ENCODE measurements at regions not wholly inside any gene's neighbourhood (a gene's known extent, or its start where the extent isn't known, plus 50 kb on each side); places are given as distances from the start of the nearest gene placed in this dataset.

DNA sequence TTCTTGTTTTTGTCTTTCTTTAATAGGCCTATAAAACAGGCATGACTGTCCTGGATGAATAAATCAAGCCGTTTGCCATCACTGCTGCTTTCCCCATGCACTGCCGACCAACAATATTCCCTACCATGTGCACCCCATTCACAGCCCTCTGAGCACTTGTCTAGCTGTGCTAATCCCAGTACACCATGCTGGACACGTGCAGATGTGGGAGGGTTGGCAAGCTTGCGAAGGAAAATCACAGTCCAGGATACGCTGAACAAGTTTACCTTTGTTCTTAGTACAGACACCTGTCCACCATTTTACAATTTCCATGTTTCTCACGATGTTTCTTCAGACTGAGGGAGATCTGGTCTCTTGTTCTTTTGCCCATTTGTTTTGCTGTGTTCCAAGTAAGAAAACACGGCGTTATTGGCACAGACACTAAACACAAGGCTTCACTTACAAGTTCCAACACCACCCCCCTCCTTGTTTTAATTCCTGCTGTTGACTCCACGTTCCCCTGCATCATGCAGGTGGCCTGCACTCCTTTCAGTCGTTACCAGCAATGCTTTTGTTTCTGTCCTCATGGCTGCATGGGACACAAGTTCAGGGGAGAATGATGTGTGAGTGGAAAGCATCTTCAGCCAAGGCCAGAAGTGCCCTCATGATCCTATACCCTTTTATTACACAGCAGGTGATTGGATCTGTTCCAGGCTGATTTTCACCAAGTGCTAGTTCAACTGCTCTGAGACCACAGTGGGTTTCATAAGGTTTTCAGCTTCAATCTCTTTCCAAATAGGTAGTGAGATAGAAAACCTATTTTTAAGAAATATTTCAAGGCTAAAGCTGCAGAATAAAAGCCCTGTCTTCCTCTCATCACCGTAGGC lies 608.9 kb downstream of the IRX1 start:
- DNase-seq = no peak

DNA sequence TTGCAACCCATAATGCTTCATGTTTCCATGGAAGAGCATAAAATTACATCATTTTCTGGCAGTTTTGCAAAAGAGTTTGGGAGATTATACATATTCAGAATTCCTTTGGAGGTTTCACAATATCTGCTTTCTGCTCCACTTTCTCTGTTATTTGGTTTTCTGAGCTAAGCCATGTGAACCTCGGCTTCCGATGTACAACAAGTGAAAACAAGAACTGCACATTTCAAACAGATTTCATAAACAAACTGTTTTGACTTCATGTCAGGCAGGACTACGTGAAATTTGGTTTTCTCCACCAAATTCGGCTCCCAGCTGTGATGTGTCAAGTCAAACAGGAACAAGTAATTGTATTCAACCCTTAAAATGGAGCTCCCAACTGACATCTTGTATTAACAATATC lies 609.8 kb downstream of the IRX1 start:
- DNase-seq = peak; percentile 32

DNA sequence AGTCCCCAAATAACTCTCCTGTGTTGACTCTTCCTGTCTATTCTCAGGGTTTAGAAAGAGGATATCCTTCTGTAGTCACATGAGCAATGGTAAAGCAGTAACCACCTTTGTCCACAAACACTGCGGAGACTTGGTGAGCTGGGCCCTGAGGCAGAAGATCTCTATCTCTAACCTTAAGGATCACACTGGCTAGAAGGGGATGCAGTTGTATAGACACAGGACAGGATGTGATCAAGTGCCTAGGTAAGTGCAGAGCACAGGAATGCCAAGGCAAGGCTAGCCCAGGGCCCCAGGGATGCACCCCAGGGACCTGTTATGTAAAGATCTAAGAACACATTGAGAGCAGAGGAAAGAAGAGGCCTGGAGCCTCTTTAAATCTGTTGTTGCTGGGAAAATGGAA lies 610.5 kb downstream of the IRX1 start:
- no peak for DNase-seq

GRCh38 chr5:4207486-4207885 lies 611.9 kb downstream of the IRX1 start:
- DNase-seq = no peak

DNA sequence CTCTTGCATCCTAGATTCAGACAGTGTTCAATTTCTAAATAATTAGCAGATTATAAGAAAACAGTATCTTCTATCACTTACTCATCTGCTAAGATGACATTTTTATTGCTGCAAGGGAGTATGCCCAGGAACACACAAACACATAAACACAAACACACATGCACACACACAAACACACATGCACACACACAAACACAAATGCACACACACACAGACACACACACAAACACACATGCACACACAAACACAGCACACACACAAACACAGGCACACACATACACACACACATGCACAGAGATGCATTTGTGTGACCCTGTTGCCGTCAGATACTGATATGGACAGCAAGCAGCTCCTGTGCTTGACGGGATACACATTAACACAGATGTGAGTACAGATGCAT lies 612.9 kb downstream of the IRX1 start:
- DNase-seq = no peak

- no peak for DNase-seq
Measured at GRCh38 chr5:4208996-4209395, 613.4 kb downstream of the IRX1 start.

- DNase-seq = no peak
Measured at GRCh38 chr5:4212071-4212739, 616.6 kb downstream of the IRX1 start.

GRCh38 chr5:4212981-4213819 lies 617.6 kb downstream of the IRX1 start:
- no peak for DNase-seq

DNA sequence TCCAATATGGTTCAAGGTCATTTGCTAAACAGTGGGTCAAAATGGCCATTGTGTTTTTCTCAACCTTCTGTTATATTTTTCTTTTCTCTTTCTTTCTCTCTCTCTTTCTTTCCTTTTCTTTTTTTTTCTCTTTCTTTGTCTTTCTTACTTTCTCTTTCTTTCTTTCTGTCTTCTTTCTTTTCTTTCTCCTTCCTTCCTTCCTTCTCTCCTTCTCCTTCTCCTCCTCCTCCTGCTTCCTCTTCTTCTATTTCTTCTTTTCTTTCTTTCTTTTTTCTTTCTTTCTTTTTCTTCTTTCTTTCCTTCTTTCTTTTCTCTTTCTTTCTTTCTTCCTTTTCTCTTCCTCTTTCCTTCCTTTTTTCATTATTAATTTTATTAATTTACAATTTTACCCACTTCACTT lies 619.5 kb downstream of the IRX1 start:
- no peak for DNase-seq

GRCh38 chr5:4216142-4216541 lies 620.5 kb downstream of the IRX1 start:
- DNase-seq = no peak

DNA sequence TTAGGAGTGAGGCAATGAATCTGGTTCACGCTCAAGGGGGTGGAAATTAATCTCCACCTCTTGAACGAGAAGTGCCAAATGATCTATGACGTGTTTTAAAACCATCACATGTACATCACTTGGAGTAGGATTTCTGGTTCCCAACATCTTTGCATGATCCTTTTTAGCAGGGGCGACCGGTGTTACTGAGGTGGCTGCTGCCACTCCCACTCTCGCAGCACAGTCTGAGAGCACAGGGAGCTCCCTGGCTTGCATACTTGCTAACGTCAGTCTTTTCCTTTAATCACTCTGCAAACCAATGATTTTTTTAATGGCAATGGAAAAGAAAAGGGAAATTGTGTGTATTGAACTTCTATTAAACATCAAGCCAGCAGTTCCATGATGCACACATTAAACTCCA lies 624.4 kb downstream of the IRX1 start:
- DNase-seq = no peak

GRCh38 chr5:4221048-4221447 lies 625.4 kb downstream of the IRX1 start:
- no peak for DNase-seq

GRCh38 chr5:4222147-4222546 lies 626.5 kb downstream of the IRX1 start:
- DNase-seq = no peak

GRCh38 chr5:4222821-4223220 lies 627.2 kb downstream of the IRX1 start:
- no peak for DNase-seq

- no peak for DNase-seq
Measured at GRCh38 chr5:4225741-4226140, 630.1 kb downstream of the IRX1 start.

GRCh38 chr5:4226565-4226964 lies 630.9 kb downstream of the IRX1 start:
- no peak for DNase-seq

- DNase-seq = no peak
Measured at GRCh38 chr5:4228708-4229107, 633.1 kb downstream of the IRX1 start.

GRCh38 chr5:4229414-4230292 lies 634.0 kb downstream of the IRX1 start:
- DNase-seq = no peak

DNA sequence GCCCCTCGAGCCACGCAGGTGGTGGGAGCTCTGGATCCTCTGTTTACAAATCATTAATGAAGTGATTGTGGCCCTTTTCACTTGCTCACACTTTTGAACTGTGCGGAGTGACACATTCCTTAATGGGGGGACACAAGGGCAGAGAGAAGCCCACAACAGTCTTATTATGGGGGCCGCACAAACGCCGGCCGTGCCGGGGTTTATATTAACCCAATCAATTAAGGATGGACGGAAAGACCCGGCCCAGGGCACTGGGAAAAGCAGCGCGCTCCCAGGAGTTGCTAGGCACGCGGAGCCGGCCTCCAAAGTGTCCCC lies 634.8 kb downstream of the IRX1 start:
- DNase-seq = no peak

- no peak for DNase-seq
Measured at GRCh38 chr5:4230786-4231641, 635.4 kb downstream of the IRX1 start.

- no peak for DNase-seq
Measured at GRCh38 chr5:4232084-4232483, 636.5 kb downstream of the IRX1 start.

All from hindlimb muscle (tissue), 1 donor.